GM12875 (cell line): ENCODE measurements at regions not wholly inside any gene's neighbourhood (a gene's known extent, or its start where the extent isn't known, plus 50 kb on each side); places are given as distances from the start of the nearest gene placed in this dataset.
"Not testable (repeated sequence)": the region's sequence is repeated elsewhere in the genome, so short reads cannot be mapped to it uniquely, and the experiment has no call there.

Source experiments
- H3K4me3 ChIP-seq: one replicate; pipeline ENCODE4 v1.5.1; 2011; ENCODE audit warnings: low read depth, low read length, control low read depth
- CTCF ChIP-seq: IDR thresholded peaks from 2 replicates; pipeline ENCODE4 v1.5.1; 2011; ENCODE audit warnings: low read depth, mild to moderate bottlenecking, control low read depth, inconsistent platforms, low read length, moderate library complexity, borderline replicate concordance; ENCODE audit not compliant: insufficient read depth

DNA sequence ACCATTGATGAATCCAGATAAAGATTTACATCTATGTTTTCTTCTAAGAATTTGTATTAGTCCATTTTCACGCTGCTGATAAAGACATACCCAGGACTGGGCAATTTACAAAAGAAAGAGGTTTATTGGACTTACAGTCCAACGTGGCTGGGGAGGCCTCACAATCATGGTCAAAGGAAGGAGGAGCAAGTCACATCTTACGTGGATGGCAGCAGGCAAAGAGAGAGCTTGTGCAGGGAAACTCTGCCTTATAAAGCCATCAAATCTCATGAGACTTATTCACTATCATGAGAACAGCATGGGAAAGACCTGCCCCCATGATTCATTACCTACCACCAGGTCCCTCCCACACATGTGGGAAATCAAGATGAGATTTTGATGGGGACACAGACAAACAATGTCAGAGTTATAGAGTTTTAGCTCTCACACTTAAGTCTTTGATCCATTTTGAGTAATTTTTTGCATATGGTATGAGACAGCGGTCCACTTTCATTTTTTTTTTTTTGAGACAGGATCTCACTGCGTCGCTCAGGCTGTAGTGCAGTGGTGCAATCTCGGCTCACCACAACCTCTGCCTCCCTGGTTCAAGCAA, 53.5 kb upstream of the JADE2 start:
- not testable (repeated sequence) for H3K4me3 ChIP-seq

GRCh38 chr5:134468921-134469400, 56.5 kb upstream of the JADE2 start:
- TF ChIP-seq CTCF = no peak
- H3K4me3 ChIP-seq = no peak overlapping the region

- no peak overlapping the region for H3K4me3 ChIP-seq
- no peak for TF ChIP-seq CTCF
These were observed 55.5 kb upstream of the CDKN2AIPNL start for GRCh38 chr5:134467231-134467630.

- TF ChIP-seq CTCF = no peak
These were observed 54.8 kb upstream of the CDKN2AIPNL start for GRCh38 chr5:134466241-134467069.

DNA sequence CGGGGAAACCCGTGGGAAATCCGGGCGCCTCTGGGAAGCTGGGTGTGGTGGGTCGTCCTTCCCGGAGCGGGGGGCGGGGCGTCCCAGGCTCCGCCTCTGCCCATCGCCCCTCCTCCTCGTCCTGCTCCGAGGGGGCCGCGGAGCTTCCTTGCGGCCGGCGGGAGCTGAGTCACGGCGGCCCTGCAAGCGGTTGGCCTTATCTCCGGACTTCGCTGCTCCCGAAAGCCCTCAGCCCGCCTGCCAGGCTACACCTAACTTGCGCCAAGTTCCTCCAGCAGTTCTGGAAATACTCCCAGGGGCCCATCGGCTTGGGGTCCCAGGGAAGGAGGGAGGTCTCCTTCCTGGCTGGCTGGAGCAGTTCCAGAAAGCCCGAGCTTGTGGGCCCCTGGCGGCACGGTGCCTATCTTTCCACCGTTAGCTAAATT, 54.1 kb upstream of the CDKN2AIPNL start:
- H3K4me3 ChIP-seq = peak overlapping the region; percentile 63
- no peak for TF ChIP-seq CTCF

More at GRCh38 chr5:134466241-134467069, 54.8 kb upstream of the CDKN2AIPNL start:
- peak overlapping the region; percentile 63 for H3K4me3 ChIP-seq

DNA sequence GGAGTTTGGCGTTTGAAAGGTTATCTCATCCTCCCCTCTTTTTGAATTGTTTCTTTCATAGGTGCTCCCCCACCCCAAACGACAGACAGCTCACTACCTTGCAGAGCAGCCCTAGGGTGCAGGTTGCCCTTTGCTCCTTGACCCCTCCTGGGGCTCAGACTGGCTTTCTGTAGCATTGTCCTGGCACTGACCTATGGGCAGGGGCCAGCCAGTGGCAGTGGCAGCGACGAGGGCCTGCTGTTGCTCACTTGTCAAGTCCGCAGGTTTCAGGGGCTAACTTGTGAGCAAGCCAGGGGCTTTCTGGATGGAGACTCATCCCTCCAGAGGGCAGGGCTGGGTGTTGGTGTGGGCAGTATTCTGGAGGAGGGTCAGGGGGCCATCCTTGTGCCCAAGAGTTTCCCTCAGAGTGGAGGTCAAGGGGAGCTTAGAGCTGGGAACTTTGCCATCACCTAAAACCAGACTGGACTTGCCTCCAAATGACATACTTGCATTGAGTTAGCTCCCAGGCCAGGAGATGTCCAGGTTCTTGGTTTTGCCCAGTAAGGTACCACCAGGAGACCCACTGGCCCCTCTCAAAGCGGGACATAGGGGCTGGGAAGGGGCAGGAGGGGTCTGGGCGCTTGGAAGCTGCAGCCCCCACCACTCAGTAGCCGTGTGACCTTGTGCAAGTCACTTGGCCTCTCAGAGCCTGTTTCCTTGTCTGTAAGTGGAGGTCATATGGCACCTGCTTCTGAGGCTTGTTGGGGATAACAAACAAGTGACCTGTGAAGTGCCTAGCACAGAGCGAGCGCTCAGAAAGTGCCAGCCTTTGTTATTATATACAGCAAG, 53.5 kb upstream of the CDKN2AIPNL start:
- H3K4me3 ChIP-seq = peak overlapping the region; percentile 63
- no peak for TF ChIP-seq CTCF
